GM21723 (cell line): ENCODE measurements at regions not wholly inside any gene's neighbourhood (a gene's known extent, or its start where the extent isn't known, plus 50 kb on each side); places are given as distances from the start of the nearest gene placed in this dataset.
A peak's percentile ranks its signal among the peaks of the same experiment; 100 is the strongest.

Experiments
- ATAC-seq: cut with Tn5 transposase; IDR thresholded peaks from one replicate; pipeline ENCODE4 v1.9.1; 2021; ENCODE audit warnings: mild to moderate bottlenecking, moderate library complexity; ENCODE audit not compliant: unreplicated experiment

DNA sequence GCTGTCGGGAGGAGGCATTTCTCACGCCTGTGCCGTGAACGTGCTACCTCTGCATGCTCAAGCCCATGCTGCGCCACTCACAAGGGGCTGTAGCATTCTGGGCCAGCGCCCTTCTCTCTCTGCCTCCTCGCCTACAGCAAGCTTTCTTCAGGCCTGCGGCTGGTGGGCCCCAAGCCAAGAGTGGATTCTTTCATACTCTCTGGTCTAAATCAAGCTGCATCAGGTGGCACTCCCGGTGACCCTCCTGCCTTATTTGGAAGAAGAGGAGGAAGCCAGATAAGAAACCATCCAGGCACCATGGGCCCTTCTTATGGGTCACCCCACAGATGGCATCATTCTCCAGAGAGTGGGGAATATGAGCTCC lies 86.7 kb upstream of the DUSP5 start:
- ATAC-seq: no peak

DNA sequence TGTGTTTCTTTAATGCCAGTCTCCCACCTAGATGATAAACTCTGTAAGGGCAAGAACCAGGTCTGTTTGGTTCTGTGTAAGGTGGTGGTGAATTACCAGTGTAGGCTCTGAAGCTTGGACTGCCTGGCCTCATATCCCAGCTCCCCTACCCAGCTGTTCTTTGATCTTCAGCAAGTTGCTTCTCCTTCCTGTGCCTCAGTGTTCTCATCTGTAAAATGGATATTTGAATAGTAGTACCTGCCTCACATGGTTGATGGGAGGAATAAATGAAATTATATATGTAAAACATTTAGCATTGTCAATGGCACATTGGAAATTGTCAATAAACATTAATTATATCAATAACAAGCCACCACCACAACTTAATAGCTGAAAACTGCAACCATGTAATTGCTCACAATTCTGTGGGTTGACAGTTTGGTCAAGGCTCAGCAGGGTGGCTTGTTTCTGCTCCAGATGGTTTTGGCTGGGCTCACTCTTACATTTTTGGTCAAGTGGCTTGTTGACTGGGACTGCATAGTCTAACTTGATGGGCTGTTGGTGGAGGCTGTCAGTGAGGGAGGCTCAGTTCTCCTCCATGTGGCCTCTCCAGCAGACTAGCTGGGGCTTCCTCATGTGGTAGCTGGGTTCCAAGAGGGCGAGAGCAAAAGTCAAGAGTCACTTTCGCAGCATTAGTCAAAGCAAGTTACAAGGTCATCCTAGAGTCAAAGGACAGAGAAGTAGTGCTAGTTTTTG lies 84.5 kb upstream of the DUSP5 start:
- ATAC-seq: no peak

DNA sequence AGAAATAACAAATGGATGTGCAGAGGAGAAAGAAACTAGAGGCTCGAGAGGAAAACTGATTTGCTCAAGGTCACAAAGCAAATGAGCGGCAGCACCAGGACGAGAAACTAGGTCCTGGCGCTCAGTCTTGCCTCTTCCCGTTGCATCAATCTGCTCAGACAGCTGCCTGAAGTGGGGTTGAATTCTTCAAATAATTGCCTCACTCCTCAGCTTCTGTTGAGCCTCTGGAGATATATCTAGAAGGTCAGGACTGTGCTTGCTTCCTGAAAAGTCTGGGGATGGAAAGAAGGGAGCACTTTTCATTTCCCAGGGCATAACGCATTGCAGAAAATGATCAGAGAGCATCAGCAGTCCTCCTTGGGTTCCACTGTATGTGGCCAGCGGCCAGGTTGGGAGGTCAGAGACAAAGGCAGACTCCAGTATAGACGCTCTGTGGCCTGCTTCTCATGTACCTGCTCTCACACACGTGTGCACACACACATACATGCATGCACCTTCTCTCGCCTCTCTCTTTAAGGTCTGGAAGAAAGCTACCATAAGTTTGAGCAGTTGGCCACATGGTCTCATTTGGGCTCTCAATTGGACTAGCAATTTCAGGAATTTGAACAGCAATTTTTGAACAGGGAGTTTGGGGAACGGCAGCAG lies 83.7 kb upstream of the DUSP5 start:
- peak; percentile 19 for ATAC-seq

- ATAC-seq: peak; percentile 83
Observed at GRCh38 chr10:110414548-110415309, 83.0 kb upstream of the DUSP5 start.

DNA sequence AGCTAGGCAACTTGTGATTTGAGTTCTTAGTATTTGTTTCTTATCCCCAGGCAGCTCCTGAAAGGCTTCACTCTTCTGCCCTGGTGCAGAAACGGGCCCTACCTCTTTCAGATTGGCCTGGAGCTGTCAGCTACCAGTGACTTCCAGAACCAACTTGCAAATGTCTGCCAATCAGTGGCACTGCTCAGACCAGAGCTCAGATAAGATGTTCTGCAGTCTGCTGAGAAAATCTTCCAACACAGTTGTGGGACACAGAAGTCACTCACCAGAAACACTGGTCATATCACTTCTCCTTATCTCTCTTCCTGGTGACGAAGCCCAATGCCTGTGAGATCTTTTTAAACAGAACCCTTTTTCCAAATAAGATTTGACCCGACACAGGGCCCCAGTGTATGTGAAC lies 81.9 kb upstream of the DUSP5 start:
- ATAC-seq: no peak

DNA sequence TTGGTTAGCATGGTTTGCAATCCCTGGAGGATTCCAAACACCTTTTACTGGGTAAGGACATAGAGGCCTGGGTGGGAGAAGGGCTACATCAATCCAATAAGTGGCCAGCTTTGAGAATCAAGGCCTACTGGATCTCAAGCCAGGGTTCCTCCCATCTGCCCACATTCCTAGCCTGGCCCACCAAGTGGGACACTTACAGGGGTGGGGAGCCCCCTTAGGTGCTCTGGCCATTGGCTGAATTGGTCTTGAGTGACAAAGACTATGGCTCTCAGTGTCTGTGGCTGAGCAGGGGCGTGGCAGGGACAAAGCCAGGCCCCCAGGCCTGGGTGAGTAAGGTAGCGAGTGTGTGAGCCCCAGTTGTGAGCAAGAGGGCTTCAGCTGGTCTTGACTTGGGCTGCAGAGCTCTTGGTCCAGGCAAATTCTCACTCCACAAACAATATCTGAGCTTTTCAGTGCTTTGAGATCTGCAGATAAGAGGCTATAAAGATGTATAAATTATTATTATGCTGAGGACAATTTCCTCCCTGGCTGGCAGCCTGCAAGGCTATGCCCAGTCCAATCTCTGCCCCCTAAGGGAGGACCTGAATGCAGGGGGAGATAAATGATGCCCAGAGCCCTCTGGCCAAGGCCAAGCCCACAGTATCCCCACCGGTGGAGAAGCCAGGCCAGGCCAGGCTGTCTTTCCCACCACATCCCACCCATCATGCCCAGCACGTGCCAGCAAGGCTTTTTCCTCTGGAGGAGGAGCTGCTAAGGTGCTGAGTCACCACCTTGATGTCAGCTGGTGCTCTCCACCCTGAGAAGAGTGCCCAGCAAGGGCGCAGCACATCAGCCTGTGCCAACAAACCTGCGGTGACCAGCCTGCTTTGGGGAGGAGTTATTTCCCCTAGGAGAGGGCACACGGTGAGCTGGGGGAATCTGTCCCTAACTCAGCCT lies 80.7 kb upstream of the DUSP5 start:
- ATAC-seq: no peak

DNA sequence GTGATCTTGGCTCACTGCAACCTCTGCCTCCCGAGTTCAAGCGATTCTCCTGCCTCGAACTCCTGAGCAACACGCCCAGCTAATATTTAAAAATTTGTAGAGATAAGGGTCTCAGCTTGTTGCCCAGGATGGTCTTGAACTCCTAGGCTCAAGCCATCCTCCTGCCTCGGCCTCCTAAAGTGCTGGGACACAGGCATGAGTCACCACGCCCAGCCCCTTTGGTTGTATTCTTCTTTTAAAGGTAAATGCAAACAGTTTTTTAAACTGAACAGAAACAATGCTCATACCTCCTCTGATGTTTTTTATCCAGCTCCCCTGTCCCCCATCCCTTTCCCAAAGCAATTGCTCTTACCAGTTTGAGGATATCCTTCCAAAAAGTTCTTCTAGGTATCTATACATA lies 79.5 kb upstream of the DUSP5 start:
- ATAC-seq: no peak

DNA sequence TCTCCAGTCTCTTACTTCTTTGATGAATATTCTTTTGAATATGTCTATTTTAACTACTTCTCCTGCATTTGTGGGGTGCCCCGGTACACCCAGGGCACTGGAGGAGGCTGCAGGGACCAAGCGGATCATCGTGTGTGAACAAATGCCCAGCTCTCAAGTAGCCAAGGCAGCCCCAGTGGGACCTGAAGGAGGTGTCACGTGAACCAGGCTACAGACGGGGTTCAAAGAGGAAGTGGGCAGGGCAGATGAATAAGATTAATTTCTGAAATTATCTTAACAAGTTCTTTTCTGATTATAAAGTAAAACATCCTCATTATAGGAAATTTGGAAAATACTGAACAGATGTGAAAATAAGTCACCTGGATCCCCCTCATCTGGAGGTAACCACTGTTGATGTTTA lies 78.4 kb upstream of the DUSP5 start:
- ATAC-seq: no peak

- ATAC-seq: no peak
Observed at GRCh38 chr10:110420401-110421193, 77.1 kb upstream of the DUSP5 start.

DNA sequence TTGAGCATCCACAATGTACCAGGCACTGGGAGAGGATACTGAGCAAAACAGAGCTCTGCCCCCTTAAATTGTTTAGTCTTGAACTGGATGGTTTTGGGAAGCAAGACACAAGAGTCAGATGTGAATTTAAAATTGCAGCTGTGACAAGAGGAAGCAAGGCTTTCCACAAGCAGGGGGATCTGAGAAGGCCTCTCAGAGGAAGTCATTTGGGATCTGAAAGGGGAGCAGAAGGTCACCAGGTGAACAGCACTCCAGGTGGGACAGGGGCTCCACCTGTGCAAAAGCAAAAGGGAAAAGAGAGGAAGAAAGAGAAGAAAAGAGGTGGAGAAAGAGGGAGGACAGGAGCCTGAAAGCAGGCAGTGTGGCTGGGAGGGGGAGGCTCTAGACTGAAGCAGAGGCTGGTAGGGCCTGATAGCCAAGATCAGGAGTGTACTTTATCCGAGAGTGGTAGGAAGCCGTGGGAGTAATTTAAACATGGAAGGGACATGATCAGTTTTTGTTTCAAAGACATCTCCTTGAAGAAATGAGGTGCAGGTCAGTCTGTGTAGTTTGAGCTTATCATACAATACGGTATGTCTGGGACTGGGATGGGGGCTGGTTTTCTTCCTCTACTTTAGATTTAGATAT lies 76.1 kb upstream of the DUSP5 start:
- no peak for ATAC-seq

- no peak for ATAC-seq
Observed at GRCh38 chr10:110422548-110422947, 75.2 kb upstream of the DUSP5 start.

DNA sequence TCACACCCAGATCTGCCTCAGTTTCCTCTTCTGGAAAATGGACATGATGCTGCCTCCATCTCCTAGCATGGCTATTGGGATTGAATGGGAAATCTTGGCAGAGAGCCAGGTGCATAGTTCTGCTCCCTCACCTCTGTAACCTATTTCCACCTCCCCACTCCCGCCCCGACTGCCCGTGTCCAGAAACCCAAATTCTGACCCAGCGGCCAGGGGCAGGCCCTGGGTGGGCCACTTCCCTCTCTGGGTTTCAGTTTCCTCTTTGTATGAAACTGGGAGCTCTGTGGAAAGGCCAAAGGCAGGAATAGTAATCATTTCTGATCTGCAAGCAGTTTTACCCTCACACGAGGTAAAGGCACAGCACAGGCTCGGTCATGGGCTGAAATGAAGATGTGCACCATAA lies 74.1 kb upstream of the DUSP5 start:
- ATAC-seq: no peak

DNA sequence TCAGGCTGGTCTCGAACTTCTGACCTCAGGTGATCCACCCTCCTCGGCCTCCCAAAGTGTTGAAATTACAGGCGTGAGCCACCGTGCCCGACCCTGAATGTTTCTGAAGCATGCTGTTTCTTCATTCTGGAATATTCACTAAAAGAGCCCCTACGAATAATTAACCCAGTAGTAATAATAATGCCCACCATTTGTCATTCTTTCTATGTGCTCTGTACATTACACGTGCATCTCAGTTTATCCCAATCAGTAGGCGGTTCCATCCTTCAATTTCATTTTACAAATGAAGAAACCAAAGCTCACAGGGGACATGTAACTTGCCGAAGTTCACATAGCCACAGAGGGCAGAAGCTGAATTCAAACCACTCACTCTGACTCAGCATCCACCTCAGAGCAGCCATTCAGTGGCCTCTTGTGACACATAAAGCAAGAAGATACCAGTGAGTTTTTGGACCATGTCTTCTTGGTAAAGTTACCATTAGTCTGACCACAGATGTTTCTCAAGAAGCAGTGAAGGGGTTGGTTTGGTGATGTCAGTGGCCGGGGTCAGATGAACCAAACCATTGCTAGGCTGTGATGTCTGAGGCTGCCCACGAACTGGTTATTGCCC lies 71.9 kb upstream of the DUSP5 start:
- peak; percentile 78 for ATAC-seq

DNA sequence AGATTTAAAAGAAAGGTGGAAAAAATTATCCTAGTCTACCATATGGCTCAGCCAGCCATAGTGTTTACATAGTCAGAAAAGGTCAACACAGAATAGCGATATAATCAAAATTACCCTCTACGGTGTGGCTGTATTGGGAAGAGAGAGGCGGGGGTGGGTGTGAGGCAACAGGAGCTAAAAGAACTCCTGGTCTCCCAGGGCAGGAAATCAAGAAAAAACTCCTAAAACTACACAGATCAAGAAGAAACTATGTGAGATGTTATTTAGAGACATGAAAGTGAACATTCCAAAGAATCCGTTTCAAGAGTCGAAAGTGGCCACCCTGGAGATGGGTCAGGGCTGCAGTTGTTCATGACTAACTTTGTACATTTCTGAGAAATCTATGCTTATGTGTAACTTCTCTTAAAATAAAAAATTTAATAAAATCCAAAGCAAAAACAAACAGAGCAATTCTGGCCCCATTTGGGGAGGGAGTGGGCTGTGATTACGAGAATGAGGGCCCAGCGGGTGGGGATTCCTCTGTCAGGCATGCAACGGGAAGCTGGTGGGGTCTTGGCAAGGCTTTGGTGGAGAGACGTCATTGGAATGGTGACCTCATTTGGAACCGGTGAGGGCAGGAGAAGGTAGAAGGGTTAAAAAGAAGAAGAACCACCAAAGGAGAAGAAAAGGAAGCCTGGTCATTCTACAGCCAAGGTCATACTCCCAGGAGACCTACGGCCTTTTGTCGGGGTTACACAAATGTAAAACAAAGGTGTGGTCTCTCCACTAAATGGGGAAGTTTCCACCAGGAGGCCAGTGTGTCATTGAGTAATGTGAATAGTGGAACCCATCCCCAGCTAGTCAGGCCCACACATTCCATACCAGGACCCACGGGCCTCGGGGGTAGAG lies 71.2 kb upstream of the DUSP5 start:
- no peak for ATAC-seq

DNA sequence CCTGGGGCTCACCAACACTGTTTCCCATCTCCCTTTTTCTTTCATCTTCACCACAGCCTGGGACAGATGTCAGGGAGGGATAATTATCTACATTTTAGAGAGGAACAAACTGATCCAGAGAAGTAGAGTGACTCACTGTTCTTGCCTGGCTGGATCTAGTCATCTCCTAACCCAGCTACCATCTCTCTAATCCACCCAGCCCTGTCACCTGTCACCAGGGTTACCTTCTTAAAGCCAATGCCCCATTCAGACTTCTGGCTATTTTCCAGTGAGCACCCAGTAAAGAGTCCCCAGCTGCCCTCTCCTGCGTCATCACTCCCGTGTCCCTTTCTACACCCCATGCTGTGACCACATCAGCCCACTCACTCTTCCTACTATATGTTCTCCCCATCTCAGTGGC lies 68.4 kb upstream of the DUSP5 start:
- ATAC-seq: no peak

- no peak for ATAC-seq
Observed at GRCh38 chr10:110430340-110431273, 67.1 kb upstream of the DUSP5 start.

- ATAC-seq: no peak
Observed at GRCh38 chr10:110431659-110432058, 66.0 kb upstream of the DUSP5 start.
